ENCODE measurements at regions not wholly inside any gene's neighbourhood (a gene's known extent, or its start where the extent isn't known, plus 50 kb on each side); places are given as distances from the start of the nearest gene placed in this dataset.
"Not testable (repeated sequence)": the region's sequence is repeated elsewhere in the genome, so short reads cannot be mapped to it uniquely, and the experiment has no call there.

- no peak for DNase-seq (ENCODE audit: low read depth in 2 of 3, low spot score in 1 of 3)
Measured at GRCh38 chr5:118302786-118303185, 685.6 kb downstream of the DTWD2 start.

GRCh38 chr5:118301696-118302095, 686.7 kb downstream of the DTWD2 start:
- no peak for DNase-seq (ENCODE audit: low read depth in 2 of 3, low spot score in 1 of 3)

- DNase-seq (ENCODE audit: low read depth in 2 of 3, low spot score in 1 of 3) = no peak
Measured at GRCh38 chr5:118295045-118295444, 693.3 kb downstream of the DTWD2 start.

GRCh38 chr5:118293378-118293777, 695.0 kb downstream of the DTWD2 start:
- DNase-seq (ENCODE audit: low read depth in 2 of 3, low spot score in 1 of 3) = no peak

- no peak for DNase-seq (ENCODE audit: low read depth in 2 of 3, low spot score in 1 of 3)
Measured at GRCh38 chr5:118290204-118290603, 698.1 kb downstream of the DTWD2 start.

GRCh38 chr5:118284230-118284629, 704.1 kb downstream of the DTWD2 start:
- DNase-seq (ENCODE audit: low read depth in 2 of 3, low spot score in 1 of 3) = not testable (repeated sequence)

- not testable (repeated sequence) for DNase-seq (ENCODE audit: low read depth in 2 of 3, low spot score in 1 of 3)
Measured at GRCh38 chr5:118282480-118283038, 705.8 kb downstream of the DTWD2 start.

GRCh38 chr5:118279540-118280294, 708.6 kb downstream of the DTWD2 start:
- no peak for DNase-seq (ENCODE audit: low read depth in 2 of 3, low spot score in 1 of 3)

GRCh38 chr5:118270526-118270925, 717.8 kb downstream of the DTWD2 start:
- no peak for DNase-seq (ENCODE audit: low read depth in 2 of 3, low spot score in 1 of 3)

GRCh38 chr5:118258223-118258622, 730.1 kb downstream of the DTWD2 start:
- no peak for DNase-seq (ENCODE audit: low read depth in 2 of 3, low spot score in 1 of 3)

GRCh38 chr5:118257066-118257465, 731.3 kb downstream of the DTWD2 start:
- DNase-seq (ENCODE audit: low read depth in 2 of 3, low spot score in 1 of 3) = no peak

- DNase-seq (ENCODE audit: low read depth in 2 of 3, low spot score in 1 of 3) = no peak
Measured at GRCh38 chr5:118253225-118254061, 734.9 kb downstream of the DTWD2 start.

GRCh38 chr5:118249386-118249785, 739.0 kb downstream of the DTWD2 start:
- no peak for DNase-seq (ENCODE audit: low read depth in 2 of 3, low spot score in 1 of 3)

- no peak for DNase-seq (ENCODE audit: low read depth in 2 of 3, low spot score in 1 of 3)
Measured at GRCh38 chr5:118247458-118247857, 740.9 kb downstream of the DTWD2 start.

- DNase-seq (ENCODE audit: low read depth in 2 of 3, low spot score in 1 of 3) = no peak
Measured at GRCh38 chr5:118243613-118244012, 744.7 kb downstream of the DTWD2 start.

- DNase-seq (ENCODE audit: low read depth in 2 of 3, low spot score in 1 of 3) = no peak
Measured at GRCh38 chr5:118243068-118243467, 745.3 kb downstream of the DTWD2 start.

- DNase-seq (ENCODE audit: low read depth in 2 of 3, low spot score in 1 of 3) = no peak
Measured at GRCh38 chr5:118236108-118236849, 752.1 kb downstream of the DTWD2 start.

- no peak for DNase-seq (ENCODE audit: low read depth in 2 of 3, low spot score in 1 of 3)
Measured at GRCh38 chr5:118233606-118234005, 754.7 kb downstream of the DTWD2 start.

GRCh38 chr5:118228489-118228888, 759.9 kb downstream of the DTWD2 start:
- DNase-seq (ENCODE audit: low read depth in 2 of 3, low spot score in 1 of 3) = no peak

- DNase-seq (ENCODE audit: low read depth in 2 of 3, low spot score in 1 of 3) = no peak
Measured at GRCh38 chr5:118224546-118224945, 763.8 kb downstream of the DTWD2 start.

GRCh38 chr5:118220556-118221195, 767.7 kb downstream of the DTWD2 start:
- no peak for DNase-seq (ENCODE audit: low read depth in 2 of 3, low spot score in 1 of 3)

Data from stimulated activated CD4-positive, alpha-beta T cell treated with anti-CD3 and anti-CD28 coated beads, Interleukin-12 subunit alpha, Interleukin-12 subunit beta, amount 100 ng/mL, for 48 hours (primary cell).